ENCODE measurements at regions not wholly inside any gene's neighbourhood (a gene's known extent, or its start where the extent isn't known, plus 50 kb on each side); places are given as distances from the start of the nearest gene placed in this dataset.
"Not testable (repeated sequence)": the region's sequence is repeated elsewhere in the genome, so short reads cannot be mapped to it uniquely, and the experiment has no call there.

- 41% methylated on average over 3 of the region's 3 CpGs for WGBS
- Histone ChIP-seq H3K27ac (no peak overlapping the region), H3K27me3 (replicated peaks; ENCODE audit: insufficient read depth) (no peaks in the 10 kb centered on the region), H3K9me3 (no peaks in the 10 kb centered on the region), H3K36me3 (no peaks in the 10 kb centered on the region), H3K4me1 (replicated peaks) (no peaks in the 10 kb centered on the region), H3K4me3 (no peak overlapping the region)
- intact Hi-C loops (cut with DNase I): no loop called here
- DNase-seq (ENCODE audit: low spot score): no peak
- TF ChIP-seq POLR2A (IDR thresholded peaks at IDR 0.05) (no peak), CTCF (IDR thresholded peaks at IDR 0.05) (no peak), POLR2AphosphoS5 (IDR thresholded peaks at IDR 0.05) (no peak)
Observed at GRCh38 chr5:17064241-17064640, 128.2 kb upstream of the MYO10 start.

- Histone ChIP-seq H3K4me1 (replicated peaks) (no peaks in the 10 kb centered on the region), H3K9me3 (no peaks in the 10 kb centered on the region), H3K27me3 (replicated peaks; ENCODE audit: insufficient read depth) (no peaks in the 10 kb centered on the region), H3K4me3 (no peak overlapping the region), H3K36me3 (no peaks in the 10 kb centered on the region), H3K27ac (no peak overlapping the region)
- TF ChIP-seq POLR2A (IDR thresholded peaks at IDR 0.05) (no peak), CTCF (IDR thresholded peaks at IDR 0.05) (no peak), POLR2AphosphoS5 (IDR thresholded peaks at IDR 0.05) (no peak)
- 87% methylated on average over 3 of the region's 3 CpGs for WGBS
- intact Hi-C loops (cut with DNase I): no loop called here
- no peak for DNase-seq (ENCODE audit: low spot score)
Observed at GRCh38 chr5:17065458-17065857, 129.4 kb upstream of the MYO10 start.

- H3K36me3 ChIP-seq; DNase-seq (ENCODE audit: low spot score); H3K4me1 ChIP-seq (replicated peaks); H3K27me3 ChIP-seq (replicated peaks; ENCODE audit: insufficient read depth); H3K27ac ChIP-seq; intact Hi-C loops (cut with DNase I); H3K4me3 ChIP-seq; H3K9me3 ChIP-seq: not testable (repeated sequence)
- 92% methylated on average over 5 of the region's 5 CpGs for WGBS
Observed at GRCh38 chr5:17066026-17066425, 129.9 kb upstream of the MYO10 start.

GRCh38 chr5:17067657-17068392 is 131.7 kb upstream of the MYO10 start:
- intact Hi-C loops (cut with DNase I): no loop called here
- Histone ChIP-seq H3K36me3 (no peaks in the 10 kb centered on the region), H3K27ac (no peak overlapping the region), H3K4me3 (no peak overlapping the region), H3K4me1 (replicated peaks) (no peaks in the 10 kb centered on the region), H3K27me3 (replicated peaks; ENCODE audit: insufficient read depth) (no peaks in the 10 kb centered on the region), H3K9me3 (no peaks in the 10 kb centered on the region)
- no peak for TF ChIP-seq POLR2A (IDR thresholded peaks at IDR 0.05)
- no peak for TF ChIP-seq CTCF (IDR thresholded peaks at IDR 0.05)
- no peak for TF ChIP-seq POLR2AphosphoS5 (IDR thresholded peaks at IDR 0.05)
- no peak for DNase-seq (ENCODE audit: low spot score)
- WGBS: 88% methylated on average over 8 of the region's 8 CpGs

GRCh38 chr5:17069995-17070511 is 134.0 kb upstream of the MYO10 start:
- no peak for DNase-seq (ENCODE audit: low spot score)
- WGBS: 36% methylated on average over 13 of the region's 13 CpGs
- TF ChIP-seq CTCF (IDR thresholded peaks at IDR 0.05) (no peak), POLR2A (IDR thresholded peaks at IDR 0.05) (no peak), POLR2AphosphoS5 (IDR thresholded peaks at IDR 0.05) (no peak)
- intact Hi-C loops (cut with DNase I): no loop called here
- Histone ChIP-seq H3K27me3 (replicated peaks; ENCODE audit: insufficient read depth) (no peaks in the 10 kb centered on the region), H3K9me3 (no peaks in the 10 kb centered on the region), H3K36me3 (no peaks in the 10 kb centered on the region), H3K4me3 (no peak overlapping the region), H3K27ac (no peak overlapping the region), H3K4me1 (replicated peaks) (no peaks in the 10 kb centered on the region)

Data from prostate gland (tissue), 2 donors.